H1 (cell line): ENCODE measurements at regions not wholly inside any gene's neighbourhood (a gene's known extent, or its start where the extent isn't known, plus 50 kb on each side); places are given as distances from the start of the nearest gene placed in this dataset.

ENCODE experiments used
- CTCF ChIA-PET: fragments of 300-600 bp; sonication (Branson Sonifier 250); formaldehyde crosslinking; loops from one replicate; lab custom pipeline; 2021; ENCODE audit not compliant: partially characterized antibody; lab: Charles Lee
- POLR2A ChIA-PET: fragments of 300-600 bp; sonication (Branson Sonifier 250); formaldehyde crosslinking; loops from one replicate; lab custom pipeline; 2021; ENCODE audit warnings: inconsistent platforms; ENCODE audit not compliant: partially characterized antibody; lab: Charles Lee
- DNase-seq, 2 experiments: peaks; one replicate each; pipeline versions ENCODE4 v3.0.0 to v3.0.0-alpha.2; 2010 to 2022; ENCODE audit warnings: low spot score in 2 of 2, low read depth in 1 of 2, mixed read lengths in 1 of 2
- FAIRE-seq: peaks from 2 replicates; lab custom pipeline; 2011; peaks lifted over from hg19 to GRCh38; lab: Jason Lieb, UNC
- H2AFZ ChIP-seq: 2 replicates; pipeline ENCODE4 v1.8.1; 2012; ENCODE audit warnings: low read length, inconsistent platforms
- H2AK5ac ChIP-seq: 2 replicates; pipeline ENCODE4 v1.6.1; 2013; ENCODE audit warnings: low read depth, low read length
- H2BK120ac ChIP-seq: replicated peaks from 2 replicates; pipeline ENCODE3; 2013; ENCODE audit warnings: low read depth, low read length, inconsistent platforms
- H2BK12ac ChIP-seq: 2 replicates; pipeline ENCODE4 v1.6.1; 2013; ENCODE audit warnings: low read depth, low read length
- H2BK15ac ChIP-seq: 2 replicates; pipeline ENCODE4 v1.6.1; 2013; ENCODE audit warnings: low read length
- H2BK20ac ChIP-seq: 2 replicates; pipeline ENCODE4 v1.6.1; 2013; ENCODE audit warnings: low read length
- H2BK5ac ChIP-seq: 2 replicates; pipeline ENCODE4 v1.6.1; 2013; ENCODE audit warnings: low read depth, low read length
- H3K14ac ChIP-seq: 2 replicates; pipeline ENCODE4 v1.6.1; 2013; ENCODE audit warnings: inconsistent platforms; ENCODE audit not compliant: insufficient read length
- H3K18ac ChIP-seq: 2 replicates; pipeline ENCODE4 v1.6.1; 2013; ENCODE audit warnings: low read length; ENCODE audit errors: extremely low read depth
- H3K23ac ChIP-seq: 2 replicates; pipeline ENCODE4 v1.6.1; 2013; ENCODE audit warnings: inconsistent platforms; ENCODE audit not compliant: insufficient read length
- H3K23me2 ChIP-seq: 2 replicates; pipeline ENCODE4 v1.6.1; 2013; ENCODE audit warnings: low read depth, low read length
- H3K27ac ChIP-seq: 2 replicates; pipeline ENCODE4 v1.6.1; 2011; ENCODE audit warnings: low read depth, low read length, inconsistent platforms
- H3K27me3 ChIP-seq, 4 experiments: replicated peaks in 1 of 4; 1 replicate in 1 of 4; 2 replicates in 3 of 4; pipeline versions ENCODE4 v1.6.1 to v1.8.1; 2011 to 2013; ENCODE audit warnings: low read length in 3 of 4, mild to moderate bottlenecking in 3 of 4, inconsistent platforms in 2 of 4, mixed read lengths in 2 of 4, moderate library complexity in 1 of 4; ENCODE audit not compliant: control insufficient read depth in 3 of 4, insufficient read depth in 3 of 4; ENCODE audit errors: extremely low read depth in 1 of 4
- H3K36me3 ChIP-seq, 4 experiments: 2 replicates each; pipeline versions ENCODE4 v1.6.1 to v1.8.1; 2011 to 2013; ENCODE audit warnings: mild to moderate bottlenecking in 4 of 4, low read length in 3 of 4, moderate library complexity in 2 of 4, control low read depth in 1 of 4, inconsistent platforms in 1 of 4; ENCODE audit not compliant: insufficient read depth in 4 of 4, control insufficient read depth in 2 of 4
- H3K4ac ChIP-seq: replicated peaks from 2 replicates; pipeline ENCODE3; 2013; ENCODE audit warnings: low read length, low read depth, mixed read lengths, inconsistent platforms; ENCODE audit not compliant: insufficient read length
- H3K4me1 ChIP-seq, 4 experiments: replicated peaks in 1 of 4; 1 replicate in 1 of 4; 2 replicates in 3 of 4; pipeline versions ENCODE4 v1.6.1 to v1.8.1; 2011 to 2013; ENCODE audit warnings: low read length in 3 of 4, inconsistent platforms in 2 of 4, mixed read lengths in 1 of 4; ENCODE audit not compliant: insufficient read depth in 4 of 4, control insufficient read depth in 3 of 4
- H3K4me2 ChIP-seq, 2 experiments: 2 replicates each; pipeline versions ENCODE4 v1.6.1 to v1.8.1; 2011 to 2013; ENCODE audit warnings: low read depth in 2 of 2, low read length in 2 of 2, control low read depth in 1 of 2, inconsistent platforms in 1 of 2, mild to moderate bottlenecking in 1 of 2; ENCODE audit not compliant: insufficient read depth in 1 of 2
- H3K4me3 ChIP-seq, 4 experiments: fragments of 200-600, 300-600 bp in 1 of 4; sonication (generic), shearing (Covaris generic), sonication (Bioruptor Twin) in 1 of 4; 2 replicates each; pipeline versions ENCODE4 v1.5.1 to v1.8.1; 2011 to 2016; ENCODE audit warnings: low read length in 4 of 4, low read depth in 3 of 4, control low read depth in 2 of 4, inconsistent platforms in 2 of 4, mild to moderate bottlenecking in 2 of 4, mixed read lengths in 1 of 4, moderate library complexity in 1 of 4; ENCODE audit not compliant: insufficient read depth in 2 of 4; ENCODE audit errors: extremely low read depth in 1 of 4
- H3K56ac ChIP-seq: replicated peaks from 2 replicates; pipeline ENCODE3; 2013; ENCODE audit warnings: low read depth, mild to moderate bottlenecking, mixed read lengths, low read length, inconsistent platforms; ENCODE audit not compliant: insufficient read length
- H3K79me1 ChIP-seq: 2 replicates; pipeline ENCODE4 v1.6.1; 2013; ENCODE audit warnings: low read depth, low read length, control low read depth
- H3K79me2 ChIP-seq, 2 experiments: 2 replicates each; pipeline versions ENCODE4 v1.6.1 to v1.8.1; 2012 to 2013; ENCODE audit warnings: low read length in 2 of 2, mild to moderate bottlenecking in 2 of 2, inconsistent platforms in 1 of 2; ENCODE audit not compliant: insufficient read depth in 2 of 2, control insufficient read depth in 1 of 2
- H3K9ac ChIP-seq, 4 experiments: replicated peaks in 1 of 4; 1 replicate in 1 of 4; 2 replicates in 3 of 4; pipeline versions ENCODE4 v1.6.1 to v1.8.1; 2011 to 2013; ENCODE audit warnings: low read depth in 3 of 4, low read length in 3 of 4, control low read depth in 2 of 4, mild to moderate bottlenecking in 2 of 4, moderate library complexity in 2 of 4, inconsistent platforms in 1 of 4; ENCODE audit errors: extremely low read depth in 1 of 4
- H3K9me3 ChIP-seq, 2 experiments: 2 replicates each; pipeline versions ENCODE4 v1.6.1 to v1.8.1; 2012 to 2013; ENCODE audit warnings: mild to moderate bottlenecking in 2 of 2, moderate library complexity in 2 of 2, control low read depth in 1 of 2, inconsistent platforms in 1 of 2, low read depth in 1 of 2, low read length in 1 of 2, mixed read lengths in 1 of 2; ENCODE audit not compliant: insufficient read depth in 2 of 2
- H4K20me1 ChIP-seq, 2 experiments: replicated peaks in 1 of 2; 2 replicates each; pipeline versions ENCODE3 to v1.8.1; 2011 to 2013; ENCODE audit warnings: inconsistent platforms in 2 of 2, low read length in 2 of 2, mild to moderate bottlenecking in 1 of 2; ENCODE audit not compliant: insufficient read depth in 2 of 2, control insufficient read depth in 1 of 2
- H4K5ac ChIP-seq: 2 replicates; pipeline ENCODE4 v1.6.1; 2013; ENCODE audit warnings: low read length, low read depth, mixed read lengths, inconsistent platforms; ENCODE audit not compliant: insufficient read length
- H4K8ac ChIP-seq: 2 replicates; pipeline ENCODE4 v1.8.0; 2013; ENCODE audit warnings: mild to moderate bottlenecking, moderate library complexity, low read length, inconsistent platforms; ENCODE audit not compliant: insufficient read depth; ENCODE audit errors: extremely low read depth
- H4K91ac ChIP-seq: replicated peaks from 2 replicates; pipeline ENCODE3; 2013; ENCODE audit warnings: low read length, mixed read lengths, inconsistent platforms; ENCODE audit not compliant: insufficient read length
- BACH1 ChIP-seq: IDR thresholded peaks from 2 replicates; pipeline ENCODE4 v1.6.1; 2012; ENCODE audit warnings: low read length, improper control_type of control experiment
- BRCA1 ChIP-seq: IDR thresholded peaks from 2 replicates; pipeline ENCODE4 v1.6.1; 2012; ENCODE audit warnings: low read depth, low read length, improper control_type of control experiment
- EP300 ChIP-seq, 2 experiments: IDR thresholded peaks; 1 replicate in 1 of 2; 2 replicates in 1 of 2; pipeline ENCODE4 v1.6.1; 2011 to 2012; ENCODE audit warnings: low read depth in 2 of 2, low read length in 2 of 2, mild to moderate bottlenecking in 2 of 2, borderline replicate concordance in 1 of 2, inconsistent platforms in 1 of 2, moderate library complexity in 1 of 2
- JUN ChIP-seq: IDR thresholded peaks from 2 replicates; pipeline ENCODE4 v1.6.1; 2011; ENCODE audit warnings: low read depth, mild to moderate bottlenecking, improper control_type of control experiment, low read length
- PHF8 ChIP-seq: fragments of 200-600 bp; sonication (generic); conservative IDR thresholded peaks from 2 replicates; pipeline ENCODE4 v1.7.1; 2012; ENCODE audit warnings: low read depth, mild to moderate bottlenecking, inconsistent platforms, low read length, moderate library complexity
- RAD21 ChIP-seq, 2 experiments: IDR thresholded peaks in 1 of 2; conservative IDR thresholded peaks in 1 of 2; 2 replicates each; pipeline ENCODE4 v1.6.1; 2011; ENCODE audit warnings: low read depth in 2 of 2, low read length in 2 of 2, improper control_type of control experiment in 1 of 2, inconsistent platforms in 1 of 2, mild to moderate bottlenecking in 1 of 2, moderate library complexity in 1 of 2
- RXRA ChIP-seq: IDR thresholded peaks from 2 replicates; pipeline ENCODE4 v1.6.1; 2011; ENCODE audit warnings: low read depth, mild to moderate bottlenecking, low read length, moderate library complexity; ENCODE audit not compliant: insufficient read depth
- SAP30 ChIP-seq: fragments of 300-600 bp; sonication (generic); IDR thresholded peaks from 2 replicates; pipeline ENCODE4 v1.7.1; 2012; ENCODE audit warnings: low read length, moderate library complexity, mild to moderate bottlenecking, inconsistent platforms; ENCODE audit not compliant: insufficient read depth, insufficient replicate concordance
- SIN3A ChIP-seq, 2 experiments: IDR thresholded peaks in 1 of 2; conservative IDR thresholded peaks in 1 of 2; 2 replicates each; pipeline ENCODE4 v1.6.1; 2011 to 2012; ENCODE audit warnings: low read length in 2 of 2, improper control_type of control experiment in 1 of 2, low read depth in 1 of 2, mild to moderate bottlenecking in 1 of 2
- TEAD4 ChIP-seq: IDR thresholded peaks from 2 replicates; pipeline ENCODE4 v1.6.1; 2012; ENCODE audit warnings: low read depth, low read length, inconsistent platforms, mixed read lengths
- WGBS, 2 experiments: shearing (Covaris generic) in 1 of 2; methylation state at CpG; one replicate each; pipeline versions ENCODE4 v1.1.6 to v1.1.7; 2013 to 2015; ENCODE audit warnings: low lambda C conversion rate in 2 of 2, mixed read lengths in 2 of 2, inconsistent platforms in 1 of 2, low coverage in 1 of 2, missing lambda C conversion rate in 1 of 2; ENCODE audit not compliant: insufficient replicate concordance in 2 of 2, insufficient coverage in 1 of 2, insufficient read length in 1 of 2; ENCODE audit errors: extremely low coverage in 1 of 2, missing lambda C conversion rate in 1 of 2; 5-methylcytosine and 5-hydroxymethylcytosine counted together
- TF ChIP-seq, protein P1 (sequence below): IDR thresholded peaks from 2 replicates; pipeline ENCODE4 v1.6.1; 2012; ENCODE audit warnings: inconsistent platforms

DNA sequence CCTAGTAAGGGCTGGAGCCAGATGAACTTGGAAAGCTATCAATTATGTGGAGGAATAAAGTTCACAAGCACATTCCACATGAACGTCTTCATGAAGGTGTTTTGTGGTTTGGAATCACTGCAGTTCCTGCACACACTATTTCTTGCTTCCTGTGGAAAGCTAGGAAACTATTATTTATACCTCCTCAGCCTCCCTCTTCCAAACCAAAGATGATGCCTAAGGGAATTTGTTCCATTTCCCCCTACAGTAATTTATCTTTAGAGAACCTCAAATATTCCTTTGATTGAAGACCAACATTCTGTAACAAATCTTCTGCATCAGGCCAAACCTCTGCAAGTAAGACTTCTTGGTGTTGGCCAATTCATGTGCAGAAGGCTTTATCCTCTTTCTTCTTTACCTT is 115.8 kb upstream of the ARHGAP20 start:
- Histone ChIP-seq H3K18ac (no peak overlapping the region), H2BK120ac (no peak overlapping the region), H3K36me3 (no peaks in the 10 kb centered on the region), H3K4me2 (no peak overlapping the region), H3K23ac (no peak overlapping the region), H3K9me3 (no peaks in the 10 kb centered on the region), H3K9ac (no peak overlapping the region), H3K4me1 (peaks cover 0 to 3% (median 0%) of the 10 kb centered on the region in 4 experiments; a peak in 1 of 7 replicates), H2AK5ac (no peak overlapping the region), H3K27me3 (no peaks in the 10 kb centered on the region), H4K5ac (no peak overlapping the region), H4K8ac (no peak overlapping the region), H3K79me1 (no peaks in the 10 kb centered on the region), H2BK12ac (no peak overlapping the region), H4K20me1 (no peaks in the 10 kb centered on the region), H2BK15ac (no peak overlapping the region), H3K27ac (no peak overlapping the region), H3K79me2 (no peaks in the 10 kb centered on the region), H2BK5ac (no peak overlapping the region), H2BK20ac (no peak overlapping the region), H3K4ac (no peak overlapping the region), H3K23me2 (no peaks in the 10 kb centered on the region; the same call in 1 of the 2 replicates), H3K4me3 (no peak overlapping the region), H2AFZ (no peak overlapping the region), H3K14ac (no peak overlapping the region), H3K56ac (no peak overlapping the region), H4K91ac (no peak overlapping the region)
- DNase-seq = no peak
- 87% methylated on average over 1 of the region's 1 CpG; no CpG with 5 or more reads in 1 of the 2 experiments for WGBS, 2 experiments
- CTCF ChIA-PET = interaction anchor here (0.7 to 1.3 kb wide), 4 partner anchors 8 to 313 kb away, joined by 3 to 5 read pairs (median 4); no protein-coding TSS in a partner anchor
- TF ChIP-seq EP300 (IDR thresholded peaks at IDR 0.05; ENCODE audit: borderline replicate concordance in 1 of 2, low read depth in 2 of 2, low read length in 2 of 2) = no peak
- no peak for TF ChIP-seq RAD21 (IDR thresholded peaks at IDR 0.05 in 1 of 2, conservative IDR thresholded peaks at IDR 0.05 in 1 of 2; ENCODE audit: low read depth in 2 of 2, low read length in 2 of 2)
- TF ChIP-seq JUN = no peak
- TF ChIP-seq, protein P1, sequence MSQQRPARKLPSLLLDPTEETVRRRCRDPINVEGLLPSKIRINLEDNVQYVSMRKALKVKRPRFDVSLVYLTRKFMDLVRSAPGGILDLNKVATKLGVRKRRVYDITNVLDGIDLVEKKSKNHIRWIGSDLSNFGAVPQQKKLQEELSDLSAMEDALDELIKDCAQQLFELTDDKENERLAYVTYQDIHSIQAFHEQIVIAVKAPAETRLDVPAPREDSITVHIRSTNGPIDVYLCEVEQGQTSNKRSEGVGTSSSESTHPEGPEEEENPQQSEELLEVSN = no peak
- TF ChIP-seq SIN3A (conservative IDR thresholded peaks at IDR 0.05 in 1 of 2, IDR thresholded peaks at IDR 0.05 in 1 of 2; ENCODE audit: low read depth in 1 of 2, low read length in 2 of 2) = no peak
- TF ChIP-seq BACH1 = no peak
- no peak for TF ChIP-seq TEAD4
- no peak for TF ChIP-seq PHF8
- TF ChIP-seq SAP30 = no peak
- no peak for TF ChIP-seq RXRA
- TF ChIP-seq BRCA1 = no peak
- FAIRE-seq = no peak
- POLR2A ChIA-PET = no interaction called here
